Middle frontal gyrus (tissue), 1 donor: ENCODE measurements at regions not wholly inside any gene's neighbourhood (a gene's known extent, or its start where the extent isn't known, plus 50 kb on each side); places are given as distances from the start of the nearest gene placed in this dataset.
"Not testable (repeated sequence)": the region's sequence is repeated elsewhere in the genome, so short reads cannot be mapped to it uniquely, and the experiment has no call there.

Experiments used
- DNase-seq: peaks from one replicate; pipeline ENCODE4 v3.0.0-alpha.2; 2015; ENCODE audit warnings: low spot score; ENCODE audit errors: extremely low spot score

DNA sequence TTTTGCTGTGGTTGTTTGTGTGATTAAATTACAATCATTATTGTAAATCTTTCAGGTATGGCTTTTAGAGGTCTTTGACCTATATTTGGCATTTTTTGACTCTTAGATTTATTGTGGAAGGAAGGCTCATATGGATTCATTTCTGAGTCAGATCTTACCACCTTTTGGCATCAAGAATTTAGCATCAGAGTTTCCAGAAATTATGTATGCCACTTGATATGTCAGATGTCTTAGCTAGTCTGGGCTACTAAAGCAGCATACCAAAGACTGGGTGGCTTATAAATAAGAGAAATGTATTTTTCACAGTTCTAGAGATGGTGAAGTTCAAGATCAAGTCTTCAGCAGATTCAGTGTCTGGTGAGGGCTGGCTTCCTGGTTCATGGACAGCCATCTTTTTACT lies 129.5 kb upstream of the PZP start:
- no peak for DNase-seq

DNA sequence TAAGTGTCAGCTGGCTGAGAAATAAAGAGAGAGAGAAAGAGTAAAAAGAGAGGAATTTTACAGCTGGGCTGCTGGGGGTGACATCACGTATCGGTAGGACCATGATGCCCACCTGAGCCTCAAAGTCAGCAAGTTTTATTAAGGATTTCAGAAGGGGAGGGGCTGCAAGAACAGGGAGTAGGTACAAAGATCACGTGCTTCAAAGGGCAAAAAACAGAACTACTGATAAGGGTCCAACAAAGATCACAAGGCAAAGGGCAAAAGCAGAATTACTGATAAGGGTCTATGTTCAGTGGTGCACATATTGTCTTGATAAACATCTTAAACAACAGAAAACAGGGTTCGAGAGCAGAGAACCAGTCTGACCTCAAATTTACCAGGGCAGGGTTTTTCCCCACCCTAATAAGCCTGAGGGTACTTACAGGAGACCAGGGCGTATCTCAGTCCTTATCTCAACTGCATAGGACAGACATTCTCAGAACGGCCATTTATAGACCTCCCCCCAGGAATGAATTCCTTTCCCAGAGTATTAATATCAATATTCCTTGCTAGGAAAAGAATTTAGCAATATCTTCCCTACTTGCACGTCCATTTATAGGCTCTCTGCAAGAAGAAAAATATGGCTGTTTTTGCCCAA lies 128.3 kb upstream of the PZP start:
- DNase-seq: not testable (repeated sequence)

DNA sequence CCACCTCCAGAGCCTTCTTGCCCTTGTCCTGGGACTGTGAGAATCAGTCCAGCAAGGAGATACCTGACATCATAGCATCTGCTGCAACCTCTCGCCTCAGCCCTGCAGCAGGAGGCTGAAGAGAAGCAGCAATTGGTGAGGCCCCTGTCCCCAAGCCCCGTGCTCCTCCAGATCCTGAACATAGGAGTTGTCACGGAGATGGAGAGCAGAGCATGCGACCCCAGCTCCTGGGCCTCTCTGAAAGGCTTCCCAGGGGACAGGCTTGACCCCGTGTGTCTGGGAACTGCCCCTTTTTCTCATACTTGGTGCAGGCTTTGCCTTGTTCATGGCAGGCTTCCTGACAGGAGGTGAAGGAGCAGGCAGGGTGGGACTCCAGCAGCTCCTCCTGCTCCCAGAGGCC lies 127.7 kb upstream of the PZP start:
- DNase-seq: no peak

DNA sequence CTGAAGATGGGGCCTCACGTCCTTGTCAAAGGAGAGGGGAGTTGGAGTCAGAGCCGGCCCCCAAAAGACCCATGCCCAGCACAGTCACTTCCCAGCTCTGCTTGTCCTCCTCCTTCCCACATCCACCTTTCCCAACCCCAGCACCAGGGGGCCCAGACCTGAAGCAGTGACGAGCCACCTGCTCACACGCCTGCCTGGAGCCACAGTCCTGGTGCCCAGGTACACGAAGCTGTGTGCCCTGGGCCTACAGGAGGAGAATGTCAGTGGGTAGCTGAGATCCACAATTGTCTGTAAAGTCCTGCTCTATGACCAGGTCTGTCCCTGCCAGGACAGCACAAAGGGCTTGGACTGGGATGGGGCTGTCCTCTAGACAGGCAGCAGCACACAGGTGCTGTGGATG lies 126.8 kb upstream of the PZP start:
- DNase-seq: no peak

DNA sequence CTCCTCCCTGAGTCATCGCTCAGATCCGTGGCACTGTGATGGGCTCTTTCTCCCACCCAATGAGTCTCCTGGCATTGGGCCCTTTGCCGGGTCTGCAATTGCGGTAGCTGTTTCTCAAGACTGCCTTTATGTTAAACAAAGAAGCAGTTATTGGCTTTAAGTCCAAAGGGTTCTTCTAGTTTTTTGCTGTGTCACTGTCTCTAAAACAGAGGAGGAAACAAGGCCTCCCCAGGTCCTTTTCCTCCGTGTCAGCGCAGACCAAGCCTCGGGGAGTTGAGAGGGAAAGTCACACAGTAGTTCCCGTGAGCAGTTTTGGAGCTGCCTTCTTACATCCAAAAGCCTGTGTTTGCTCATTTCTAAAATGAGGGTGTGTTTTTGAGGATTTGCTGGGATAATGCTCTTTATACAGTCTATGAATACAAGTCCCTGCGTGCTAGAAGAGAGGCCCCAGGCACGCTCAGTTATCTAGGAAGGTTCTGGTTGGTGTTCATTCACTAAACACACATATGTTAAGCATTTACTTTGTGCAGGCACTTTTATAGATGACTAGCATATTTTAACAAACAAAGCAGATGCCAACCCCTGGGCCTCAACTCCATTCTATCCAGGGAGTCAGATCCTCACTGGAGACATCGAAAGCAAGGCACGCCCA lies 126.0 kb upstream of the PZP start:
- no peak for DNase-seq

DNA sequence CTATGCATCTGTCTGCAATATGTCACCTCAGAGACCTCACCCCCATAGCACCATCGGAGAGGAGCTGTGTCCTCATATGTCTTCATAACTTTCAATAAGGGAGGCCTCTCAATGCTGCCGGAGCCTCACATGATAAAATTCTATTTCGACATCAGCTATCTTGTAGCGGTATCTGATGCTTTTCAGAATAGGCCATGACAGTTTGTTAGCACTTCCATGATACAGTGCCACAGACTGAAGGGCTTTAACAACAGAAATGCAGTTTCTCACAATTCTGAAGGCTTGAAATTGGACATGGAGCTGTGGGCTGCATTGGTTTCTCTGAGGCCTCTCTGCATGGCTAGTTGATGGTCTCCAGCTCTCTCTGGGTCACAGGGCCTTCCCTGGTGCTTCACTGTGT lies 125.0 kb upstream of the PZP start:
- no peak for DNase-seq

DNA sequence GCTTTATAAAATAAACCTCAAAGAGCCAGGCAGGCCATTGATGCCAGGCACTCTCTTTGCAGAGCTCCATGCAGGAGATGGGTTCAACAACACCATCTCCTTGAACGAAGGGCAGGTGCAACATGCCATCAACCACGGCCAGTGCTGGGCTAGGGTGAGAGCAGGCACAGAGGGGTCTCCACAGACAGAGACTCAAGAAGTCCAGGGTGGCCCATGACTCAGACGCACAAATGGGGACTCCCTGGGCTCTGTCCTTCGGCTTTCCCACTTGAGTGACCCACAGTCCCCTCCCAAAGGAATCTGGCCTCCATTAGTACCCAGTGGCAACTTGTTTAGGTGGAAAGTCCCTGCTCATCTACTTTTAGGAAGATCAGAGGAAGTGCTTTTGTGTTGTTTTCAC lies 124.4 kb upstream of the PZP start:
- DNase-seq: no peak

DNA sequence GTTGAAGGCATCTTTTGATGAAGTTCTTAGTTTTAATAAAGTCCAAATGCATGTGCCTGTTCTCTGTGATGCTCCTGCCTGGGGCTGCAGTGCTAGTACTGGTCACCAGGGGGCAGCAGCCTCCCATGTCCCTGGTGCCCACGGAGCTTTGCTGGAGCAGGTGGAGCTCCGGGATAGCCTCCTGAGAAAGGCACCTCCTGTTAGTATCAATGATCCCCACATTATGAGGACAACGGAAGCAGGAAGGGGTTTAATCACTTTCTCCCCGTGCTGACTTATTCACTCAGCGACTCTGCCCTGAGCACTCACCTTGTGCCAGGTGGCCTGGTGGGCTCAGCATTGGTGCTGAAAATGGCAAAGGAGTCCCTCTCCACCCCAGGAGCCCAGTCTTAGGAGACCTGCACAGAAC lies 123.0 kb upstream of the PZP start:
- no peak for DNase-seq

DNA sequence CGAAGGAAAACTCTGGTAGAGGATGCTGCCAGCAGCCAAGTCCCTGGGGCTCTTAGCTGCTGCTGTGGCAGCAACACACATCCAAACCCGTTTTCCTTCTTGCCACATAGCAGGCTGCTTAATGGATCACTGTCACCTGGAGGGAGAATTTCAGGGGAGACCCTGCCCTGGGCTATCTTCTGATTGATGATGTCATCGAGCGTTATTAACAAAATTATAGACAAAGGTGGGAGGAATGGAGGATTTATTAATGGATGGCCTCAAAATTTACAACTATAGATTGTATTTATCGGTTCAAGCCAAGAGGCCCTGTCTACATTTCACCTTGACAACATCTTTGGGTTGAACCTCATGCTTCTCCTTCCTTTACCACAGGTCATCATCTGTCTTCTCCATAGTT lies 120.8 kb upstream of the PZP start:
- DNase-seq: no peak

DNA sequence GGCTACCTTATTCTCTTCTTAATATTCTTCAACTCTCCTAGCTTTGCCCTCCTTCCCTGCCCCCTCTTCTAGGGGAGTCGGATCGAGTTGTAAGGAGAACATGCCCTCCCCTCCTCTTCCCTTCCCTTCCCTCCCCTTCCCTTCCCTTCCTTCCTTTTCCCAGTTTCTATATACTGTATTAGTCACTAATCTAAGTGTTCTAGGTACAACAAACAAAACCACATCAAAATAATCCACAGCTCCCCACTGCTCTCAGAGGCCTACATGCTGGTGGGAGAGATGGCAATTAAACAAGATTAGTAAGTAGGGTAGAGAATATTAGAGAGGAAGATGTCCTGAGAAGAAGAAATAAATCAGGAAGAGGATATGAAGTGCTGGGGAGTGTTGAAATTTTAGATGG lies 119.9 kb upstream of the PZP start:
- no peak for DNase-seq

DNA sequence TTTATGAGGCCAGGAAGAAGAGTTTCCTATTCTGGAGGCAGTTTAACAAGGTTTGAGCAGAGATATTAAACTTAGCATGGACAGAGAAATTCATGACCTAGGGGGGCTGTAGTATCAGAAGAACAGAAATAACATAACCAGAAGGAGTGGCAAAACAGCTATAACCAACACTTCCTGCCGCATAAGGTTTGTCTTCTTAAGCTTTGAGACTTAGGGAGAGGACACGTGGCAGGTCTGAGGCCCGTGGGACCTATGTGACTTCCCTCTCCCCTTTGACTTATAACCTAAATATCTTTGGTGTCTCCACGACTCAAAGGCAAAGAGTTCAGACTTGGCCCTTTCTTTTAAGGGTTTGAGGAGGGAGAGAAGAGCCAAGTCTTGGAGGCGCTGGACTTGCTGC lies 119.1 kb upstream of the PZP start:
- DNase-seq: no peak

DNA sequence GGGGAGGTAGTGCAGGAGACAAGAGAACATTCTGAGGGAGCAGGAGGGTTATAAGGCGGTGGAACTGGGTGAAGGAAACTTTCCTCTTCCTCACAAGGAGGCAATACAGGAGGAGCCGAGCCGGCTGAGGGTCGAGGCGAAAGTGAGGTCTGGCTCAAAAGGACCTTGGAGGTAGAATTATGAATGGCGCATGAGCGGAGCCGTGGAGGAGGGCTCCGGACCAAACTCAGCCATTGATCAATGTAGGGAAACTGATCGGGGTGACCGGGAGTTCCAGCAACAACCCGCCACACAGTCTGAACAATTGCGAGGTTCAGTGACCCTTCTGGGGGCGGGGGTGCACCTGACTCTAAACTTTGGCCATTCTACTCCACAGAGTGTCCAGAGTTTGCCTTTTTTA lies 118.7 kb upstream of the PZP start:
- not testable (repeated sequence) for DNase-seq

DNA sequence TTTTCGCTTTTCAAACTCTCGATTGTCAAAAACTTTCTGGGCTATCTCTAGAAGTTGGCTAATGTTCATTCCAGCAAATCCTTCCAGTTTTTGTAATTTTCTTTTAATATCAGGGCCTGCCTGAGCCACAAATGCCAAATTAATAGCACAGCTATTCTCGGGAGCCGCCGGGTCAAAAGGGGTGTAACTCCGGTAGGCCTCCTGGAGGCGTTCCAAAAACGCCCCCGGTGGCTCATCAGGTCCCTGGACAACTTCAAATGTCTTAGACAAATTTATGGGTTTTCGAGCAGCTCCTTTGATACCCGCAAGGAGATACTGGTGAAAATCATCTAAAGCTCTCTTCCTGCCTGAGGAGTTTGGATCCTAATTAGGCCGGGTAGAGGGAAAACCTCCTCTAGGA lies 117.9 kb upstream of the PZP start:
- DNase-seq: no peak

DNA sequence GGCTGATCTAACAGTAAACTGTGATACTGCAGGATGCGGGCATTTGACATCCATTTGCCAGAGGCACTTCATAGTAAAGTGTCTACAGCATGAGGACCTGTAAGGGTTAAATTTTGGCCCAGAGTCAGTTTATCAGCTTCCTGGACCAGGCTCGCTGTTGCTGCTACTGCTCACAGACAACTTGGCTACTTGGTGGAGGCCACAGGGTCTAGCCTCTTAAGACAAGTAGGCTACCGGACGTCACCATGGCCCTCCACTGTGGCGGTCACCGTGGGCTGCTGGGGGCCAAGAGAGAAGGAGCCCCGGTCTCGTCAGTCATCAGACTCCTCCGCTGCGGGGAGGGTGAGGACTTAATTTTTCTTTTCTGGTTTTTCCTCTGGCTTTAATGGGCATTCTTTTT lies 117.3 kb upstream of the PZP start:
- no peak for DNase-seq

DNA sequence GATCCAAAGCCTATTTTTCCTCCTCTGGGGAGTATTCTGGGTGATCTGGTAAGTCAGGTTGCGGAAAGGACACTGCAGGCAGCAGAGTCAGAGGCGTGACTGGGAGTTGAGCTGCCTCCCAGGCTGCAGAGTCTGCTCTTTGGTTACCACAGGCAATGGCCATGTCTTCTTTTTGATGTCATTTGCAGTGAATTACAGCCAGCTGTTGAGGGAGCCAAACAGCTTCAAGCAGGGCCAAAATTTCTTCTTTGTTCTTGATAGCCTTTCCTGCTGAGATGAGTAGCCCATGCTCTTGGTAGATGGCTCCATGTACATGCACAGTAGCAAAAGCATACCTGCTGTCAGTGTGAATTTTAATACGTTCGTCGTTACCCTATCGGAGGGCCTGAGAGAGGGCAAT lies 116.6 kb upstream of the PZP start:
- no peak for DNase-seq

DNA sequence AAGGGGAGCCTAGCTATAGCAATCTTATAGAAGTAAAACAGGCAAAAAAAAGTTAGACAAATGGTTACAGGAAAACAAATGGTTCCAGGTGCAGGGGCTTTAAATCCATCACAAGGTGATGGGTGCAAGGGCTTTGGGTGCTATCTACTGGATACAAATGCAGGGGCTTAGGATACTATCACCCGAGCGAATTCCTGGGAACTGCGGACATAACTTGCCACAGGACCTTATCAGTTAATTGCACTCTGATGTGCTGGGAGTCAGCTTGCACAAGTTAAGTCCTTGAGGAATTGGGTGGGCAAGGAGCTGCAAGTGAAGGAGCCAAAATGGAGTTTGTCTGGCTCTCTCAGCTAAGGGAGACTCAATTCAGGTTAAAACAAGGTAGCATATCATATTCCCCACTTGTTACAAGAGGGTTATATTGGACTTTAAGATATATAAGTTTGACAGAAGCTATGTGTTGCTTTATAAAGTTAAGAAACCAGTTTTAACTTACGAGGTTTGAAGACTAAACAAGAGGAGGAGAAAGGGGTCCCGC lies 115.0 kb upstream of the PZP start:
- no peak for DNase-seq

DNA sequence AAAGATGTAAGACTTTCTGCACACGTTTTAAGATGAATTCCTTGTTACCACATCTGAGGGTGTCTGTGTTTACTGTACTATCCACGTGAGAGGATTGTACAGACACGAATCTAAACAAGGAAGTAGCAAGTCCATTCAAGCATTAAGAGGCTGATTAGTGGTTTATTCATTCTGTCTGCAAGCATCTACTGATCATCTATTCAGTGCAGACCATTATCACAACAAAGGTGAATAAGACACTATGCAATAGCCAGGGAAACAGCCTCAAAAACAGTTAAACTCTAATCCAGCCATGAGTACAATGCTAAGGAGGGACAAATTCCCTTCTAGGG lies 111.6 kb upstream of the PZP start:
- no peak for DNase-seq

DNA sequence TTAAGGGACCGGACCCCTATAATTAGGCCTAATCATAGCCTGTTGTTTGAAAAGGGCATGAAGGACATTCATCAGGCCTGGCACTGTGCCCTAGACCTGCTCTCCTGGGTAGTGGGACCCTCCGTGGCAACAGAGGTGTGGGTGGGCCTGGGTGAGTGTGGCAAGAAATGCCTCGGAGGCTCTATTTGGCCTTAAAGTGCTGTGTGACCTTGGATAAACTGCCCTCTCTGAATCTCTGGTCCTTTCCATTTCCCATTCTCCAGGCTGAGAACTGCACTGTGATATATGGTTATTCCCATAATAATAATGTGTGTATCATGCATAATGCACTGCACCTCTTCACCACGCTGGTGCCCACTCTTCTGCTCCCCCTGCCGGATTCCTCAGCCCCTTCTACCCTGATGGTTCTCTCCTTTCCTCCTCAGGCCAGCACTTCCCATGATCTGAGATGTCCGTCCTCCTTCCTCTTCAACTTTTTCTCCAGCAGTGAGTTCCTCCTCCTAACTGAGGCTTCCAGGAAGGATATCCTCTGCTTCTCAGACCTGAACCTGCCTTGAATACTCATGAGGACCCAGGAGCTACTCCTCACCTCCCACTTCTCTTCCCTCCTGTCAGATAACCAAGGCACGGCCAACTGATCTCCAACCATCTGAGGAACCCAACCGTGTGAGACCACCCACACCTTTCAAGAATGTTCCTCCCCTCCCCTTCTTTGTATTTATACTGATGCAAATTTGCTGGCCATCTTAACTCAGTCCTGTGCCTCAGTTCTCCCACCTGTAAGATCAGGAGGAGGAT lies 111.0 kb upstream of the PZP start:
- no peak for DNase-seq

DNA sequence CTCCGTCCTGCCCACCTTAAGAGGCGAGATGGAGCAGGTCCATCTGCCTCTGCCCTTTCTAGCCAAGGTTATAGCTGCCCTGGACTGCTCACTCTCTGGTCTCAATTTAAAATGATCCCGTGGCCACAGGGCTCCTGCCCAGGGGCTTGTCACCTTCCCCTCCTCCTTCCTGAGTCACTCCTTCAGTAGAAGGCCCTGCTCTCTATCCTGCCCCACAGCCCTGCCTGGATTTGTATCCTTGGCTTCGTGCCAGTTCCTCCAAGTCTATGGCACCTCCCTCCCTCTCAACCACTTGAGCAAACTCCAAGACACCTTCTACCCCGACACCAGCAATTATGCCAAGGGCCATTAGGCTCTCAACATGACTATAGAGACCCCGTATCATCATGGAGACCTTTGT lies 105.3 kb upstream of the PZP start:
- DNase-seq: not testable (repeated sequence)

DNA sequence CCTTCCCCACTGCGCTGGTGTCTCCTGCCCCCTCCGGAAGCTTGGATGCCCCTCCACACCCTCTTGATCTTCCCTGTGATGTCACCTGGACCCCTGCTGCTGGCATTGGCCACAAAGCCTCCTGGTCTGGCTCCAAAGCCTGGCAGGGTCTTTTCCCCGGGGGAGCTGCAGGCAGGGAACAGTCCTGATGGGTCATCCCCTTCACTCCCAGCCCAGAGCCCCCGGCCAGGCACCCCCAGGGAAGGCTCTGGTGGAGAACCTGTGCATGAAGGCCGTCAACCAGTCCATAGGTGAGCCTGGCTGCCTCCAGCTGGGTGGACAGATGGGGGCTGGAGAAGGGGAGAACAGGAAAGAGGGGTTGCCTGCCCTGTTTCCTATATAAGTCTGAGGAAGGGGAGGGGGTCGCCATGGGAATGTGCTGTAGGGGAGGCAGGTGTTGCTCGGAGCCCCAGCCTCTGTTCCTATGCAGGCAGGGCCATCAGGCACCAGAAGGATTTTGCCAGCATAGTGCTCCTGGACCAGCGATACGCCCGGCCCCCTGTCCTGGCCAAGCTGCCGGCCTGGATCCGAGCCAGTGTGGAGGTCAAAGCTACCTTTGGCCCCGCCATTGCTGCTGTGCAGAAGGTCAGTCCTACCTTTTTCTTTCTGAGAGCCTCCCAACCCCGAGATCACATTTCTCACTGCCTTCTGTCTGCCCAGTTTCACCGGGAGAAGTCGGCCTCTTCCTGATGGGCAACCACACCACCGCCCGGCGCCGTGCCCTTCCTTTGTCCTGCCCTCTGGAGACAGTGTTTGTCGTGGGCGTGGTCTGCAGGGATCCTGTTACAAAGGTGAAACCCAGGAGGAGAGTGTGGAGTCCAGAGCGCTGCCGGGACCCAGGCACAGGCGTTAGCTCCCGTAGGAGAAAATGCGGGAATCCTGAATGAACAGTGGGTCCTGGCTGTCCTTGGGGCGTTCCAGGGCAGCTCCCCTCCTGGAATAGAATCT lies 104.5 kb upstream of the PZP start:
- not testable (repeated sequence) for DNase-seq

DNA sequence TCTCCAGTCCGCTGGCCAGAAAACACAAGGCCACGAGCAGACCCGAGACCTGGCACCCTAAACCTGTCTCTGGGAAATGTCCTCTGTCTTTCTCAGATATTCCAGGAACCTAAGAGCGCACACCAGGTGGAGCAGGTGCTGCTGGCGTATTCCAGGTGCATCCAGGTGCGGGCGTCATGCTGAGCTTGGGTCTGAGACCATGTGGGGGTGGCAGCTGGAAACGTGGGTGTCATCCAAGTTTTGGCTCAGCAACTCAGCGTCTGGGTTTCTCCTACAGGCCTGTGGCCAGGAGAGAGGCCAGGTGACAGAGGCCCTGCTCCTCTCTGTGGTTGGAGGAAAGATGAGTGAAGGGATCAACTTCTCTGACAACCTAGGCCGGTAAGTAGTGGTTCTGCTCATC lies 103.3 kb upstream of the PZP start:
- DNase-seq: not testable (repeated sequence)
